Kidney capillary endothelial cell (primary cell): ENCODE measurements at regions not wholly inside any gene's neighbourhood (a gene's known extent, or its start where the extent isn't known, plus 50 kb on each side); places are given as distances from the start of the nearest gene placed in this dataset.
"Not testable (repeated sequence)": the region's sequence is repeated elsewhere in the genome, so short reads cannot be mapped to it uniquely, and the experiment has no call there.

Source experiments
- DNase-seq: peaks from one replicate; pipeline ENCODE4 v3.0.0-alpha.2; 2018; ENCODE audit warnings: low spot score

GRCh38 chr5:30368064-30368463 lies 825.4 kb upstream of the CDH6 start:
- DNase-seq = no peak

GRCh38 chr5:30365031-30365430 lies 828.5 kb upstream of the CDH6 start:
- DNase-seq = not testable (repeated sequence)

GRCh38 chr5:30357371-30357770 lies 836.1 kb upstream of the CDH6 start:
- DNase-seq = no peak

GRCh38 chr5:30355675-30356074 lies 837.8 kb upstream of the CDH6 start:
- no peak for DNase-seq

DNA sequence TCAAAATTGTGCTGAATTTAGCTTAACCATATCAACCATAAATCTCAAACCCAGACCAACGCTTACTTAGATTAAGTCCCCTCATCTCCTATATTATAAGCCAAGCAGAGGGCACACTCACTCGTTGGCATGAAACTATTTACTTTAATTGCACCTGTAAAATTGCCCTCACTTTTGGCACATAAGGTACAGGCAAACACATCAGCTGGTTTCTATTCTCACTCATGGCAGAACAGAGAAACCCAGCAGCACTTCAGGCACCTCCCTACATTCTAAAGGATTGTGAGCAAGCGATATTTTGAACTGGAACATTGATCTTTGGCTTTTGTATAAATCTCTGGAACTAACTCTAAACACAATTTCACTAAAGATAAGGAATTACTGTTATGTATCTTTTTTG lies 845.6 kb upstream of the CDH6 start:
- DNase-seq = no peak

DNA sequence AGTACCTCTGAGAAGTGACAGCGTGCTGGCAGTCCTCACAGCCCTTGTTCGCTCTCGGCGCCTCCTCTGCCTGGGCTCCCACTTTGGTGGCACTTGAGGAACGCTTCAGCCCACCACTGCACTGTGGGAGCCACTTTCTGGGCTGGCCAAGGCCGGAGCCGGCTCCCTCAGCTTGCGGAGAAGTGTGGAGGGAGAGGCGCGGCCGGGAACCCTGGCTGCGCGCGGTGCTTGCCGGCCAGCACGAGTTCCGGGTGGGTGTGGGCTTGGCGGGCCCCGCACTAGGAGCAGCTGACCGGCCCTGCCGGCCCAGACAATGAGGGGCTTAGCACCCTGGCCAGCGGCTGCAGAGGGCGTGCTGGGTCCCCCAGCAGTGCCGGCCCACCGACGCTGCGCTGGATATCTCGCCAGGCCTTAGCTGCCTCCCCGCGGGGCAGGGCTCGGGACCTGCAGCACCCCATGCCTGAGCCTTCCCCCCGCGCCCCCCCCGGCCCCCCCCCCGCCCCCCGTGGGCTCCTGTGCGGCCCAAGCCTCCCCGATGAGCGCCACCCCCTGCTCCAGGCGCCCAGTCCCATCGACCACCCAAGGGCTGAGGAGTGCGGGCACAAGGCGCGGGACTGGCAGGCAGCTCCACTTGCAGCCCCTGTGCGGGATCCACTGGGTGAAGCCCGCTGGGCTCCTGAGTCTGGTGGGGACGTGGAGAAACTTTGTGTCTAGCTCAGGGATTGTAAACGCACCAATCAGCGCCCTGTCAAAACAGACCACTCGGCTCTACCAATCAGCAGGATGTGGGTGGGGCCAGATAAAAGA lies 847.7 kb upstream of the CDH6 start:
- DNase-seq = not testable (repeated sequence)

GRCh38 chr5:30343707-30344106 lies 849.8 kb upstream of the CDH6 start:
- no peak for DNase-seq

DNA sequence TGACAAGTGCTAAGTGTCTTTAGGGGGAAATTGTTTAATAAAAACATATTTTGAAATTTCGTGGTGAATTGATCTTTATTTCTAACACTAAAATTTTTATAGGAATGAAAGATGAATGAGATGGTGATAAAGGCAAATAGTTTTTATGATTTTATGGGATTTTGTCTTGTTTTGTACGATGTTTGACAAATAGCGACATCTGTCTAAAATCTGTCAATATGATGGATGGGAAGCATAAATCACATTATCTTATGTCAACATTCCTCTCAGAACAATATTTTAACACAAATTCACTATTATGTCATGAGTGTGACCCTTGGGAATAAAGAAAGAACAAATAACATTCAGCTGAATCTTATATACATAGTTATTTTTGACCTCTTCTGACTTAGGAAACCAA lies 852.0 kb upstream of the CDH6 start:
- no peak for DNase-seq

DNA sequence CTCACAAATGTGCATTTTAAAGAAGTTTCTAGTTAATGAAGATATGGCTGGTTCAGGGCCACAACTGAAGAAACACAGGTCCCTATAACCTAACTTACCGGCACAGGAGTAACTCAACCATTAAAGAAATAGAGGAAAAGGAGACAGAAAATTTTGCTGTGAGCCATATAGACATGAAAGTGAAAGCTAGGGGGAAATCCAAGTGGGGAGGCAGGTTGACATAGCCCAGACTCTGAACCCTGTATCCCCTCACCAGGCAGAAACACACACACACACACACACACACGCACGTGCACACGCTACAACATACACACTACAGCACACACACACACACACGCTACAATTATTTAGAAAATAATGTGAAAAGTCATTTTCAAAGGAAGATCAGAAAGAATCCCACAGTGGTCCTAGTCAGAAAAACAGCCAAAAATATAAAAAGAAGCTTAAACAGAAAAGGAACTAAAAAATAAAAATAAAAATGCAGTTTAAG lies 856.4 kb upstream of the CDH6 start:
- DNase-seq = no peak

GRCh38 chr5:30331534-30331933 lies 862.0 kb upstream of the CDH6 start:
- DNase-seq = no peak

DNA sequence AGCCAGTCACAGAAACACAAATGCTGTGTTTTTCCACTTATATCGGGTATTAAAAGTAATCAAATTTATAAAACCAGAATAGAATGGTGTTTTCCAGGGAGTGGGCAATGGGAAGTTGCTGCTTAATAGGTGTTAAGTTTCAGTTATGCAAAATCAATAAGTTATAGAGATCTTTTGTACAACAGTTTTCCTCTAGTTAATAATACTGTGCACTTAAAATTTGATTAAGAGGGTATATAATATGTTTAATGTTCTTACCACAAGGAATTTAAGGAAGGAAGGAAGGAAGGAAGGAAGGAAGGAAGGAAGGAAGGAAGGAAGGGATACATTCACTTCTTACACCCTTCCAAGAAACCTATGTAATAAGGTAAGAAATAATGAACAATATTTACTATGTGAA lies 867.7 kb upstream of the CDH6 start:
- DNase-seq = no peak

- DNase-seq = no peak
These were observed 869.4 kb upstream of the CDH6 start for GRCh38 chr5:30324083-30324482.

DNA sequence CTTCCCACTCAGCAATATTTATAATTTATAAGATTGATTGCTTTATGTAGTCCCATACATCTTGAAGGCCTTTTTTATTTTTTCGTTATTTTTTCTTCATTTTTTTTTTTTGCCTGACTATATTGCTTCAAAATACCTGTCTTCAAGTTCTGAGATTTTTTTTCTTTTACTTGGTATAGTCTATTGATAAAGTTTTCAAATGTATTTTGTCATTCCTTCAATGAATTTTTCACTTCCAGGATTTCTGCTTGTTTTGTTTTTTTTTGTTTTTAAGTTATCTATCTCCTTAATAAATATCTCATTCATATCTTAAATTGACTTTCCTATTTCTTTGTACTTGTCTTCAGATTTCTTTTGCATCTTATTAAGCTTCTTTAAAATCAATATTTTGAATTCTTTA lies 905.6 kb upstream of the CDH6 start:
- no peak for DNase-seq

DNA sequence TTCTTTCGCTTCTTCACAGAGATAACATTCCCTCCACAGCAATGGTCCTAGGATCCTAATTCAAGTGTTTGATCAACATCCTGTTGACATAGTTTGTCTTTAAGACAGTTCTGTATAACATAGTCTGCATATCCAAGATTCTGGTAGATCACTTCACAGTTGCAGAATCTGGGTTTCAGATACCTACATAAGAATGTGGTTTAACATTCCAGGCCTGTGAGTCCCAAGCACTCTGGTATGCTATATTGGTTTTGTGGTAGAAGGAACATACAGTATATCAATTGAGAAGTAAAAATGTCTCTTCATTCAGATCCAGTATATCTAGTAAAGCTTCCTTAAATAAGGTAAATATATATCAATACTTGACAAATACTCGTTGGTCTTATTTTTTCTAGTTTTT lies 914.2 kb upstream of the CDH6 start:
- DNase-seq = no peak

- DNase-seq = no peak
These were observed 926.5 kb upstream of the CDH6 start for GRCh38 chr5:30267026-30267425.

GRCh38 chr5:30239331-30240022 lies 954.0 kb upstream of the CDH6 start:
- DNase-seq = no peak

DNA sequence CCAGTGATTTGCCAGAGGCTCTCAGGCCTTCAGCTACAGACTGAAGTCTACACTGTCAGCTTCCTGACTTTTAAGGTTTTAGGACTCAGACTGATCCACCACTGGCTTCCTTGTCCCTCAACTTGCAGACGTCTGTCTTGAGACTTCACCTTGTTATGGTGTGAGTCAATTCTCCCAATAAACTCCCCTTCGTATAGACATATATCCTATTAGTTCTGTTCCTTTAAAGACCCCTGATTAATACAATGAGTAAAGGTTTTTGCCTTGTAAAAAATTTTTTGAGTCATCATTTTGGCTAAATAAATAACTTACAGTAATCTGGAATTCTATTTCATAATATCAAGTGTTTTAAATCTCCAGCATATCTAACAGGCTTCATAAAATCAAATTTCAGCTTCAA lies 956.3 kb upstream of the CDH6 start:
- no peak for DNase-seq

DNA sequence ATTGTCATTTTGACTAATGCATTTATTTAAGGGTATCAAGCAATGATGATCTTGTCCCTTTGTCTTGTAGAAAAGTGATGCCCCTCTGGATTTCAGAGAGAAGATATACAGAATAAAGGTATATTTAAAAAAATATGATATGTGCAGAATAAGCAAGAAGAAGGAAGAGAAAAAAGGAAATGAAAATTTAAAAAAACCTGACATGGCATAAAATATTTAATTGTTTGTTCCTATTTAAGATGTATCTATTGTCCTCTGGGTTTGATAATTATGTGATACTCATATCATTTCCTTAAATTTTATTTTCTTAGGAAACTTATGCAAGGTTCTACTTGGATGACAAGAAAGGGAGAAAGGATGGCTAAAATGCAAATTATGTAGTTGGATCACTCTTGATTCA lies 983.7 kb upstream of the CDH6 start:
- no peak for DNase-seq

DNA sequence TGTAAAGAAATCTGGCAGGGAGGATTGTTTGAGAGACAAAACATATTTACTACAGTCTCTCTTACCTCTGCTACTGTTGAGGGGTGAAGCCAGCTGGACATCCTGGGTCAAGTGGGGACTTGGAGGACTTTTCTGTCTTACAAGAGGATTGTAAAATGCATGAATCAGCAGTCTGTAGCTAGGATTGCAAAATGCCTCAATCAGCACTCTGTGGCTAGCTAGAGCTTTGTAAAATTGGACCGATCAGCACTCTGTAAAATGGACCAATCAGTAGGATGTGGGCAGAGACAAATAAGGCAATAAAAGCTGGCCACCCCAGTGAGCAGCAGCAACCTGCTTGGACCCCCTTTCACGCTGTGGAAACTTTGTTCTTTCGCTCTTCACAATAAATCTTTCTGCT lies 995.8 kb upstream of the CDH6 start:
- no peak for DNase-seq

DNA sequence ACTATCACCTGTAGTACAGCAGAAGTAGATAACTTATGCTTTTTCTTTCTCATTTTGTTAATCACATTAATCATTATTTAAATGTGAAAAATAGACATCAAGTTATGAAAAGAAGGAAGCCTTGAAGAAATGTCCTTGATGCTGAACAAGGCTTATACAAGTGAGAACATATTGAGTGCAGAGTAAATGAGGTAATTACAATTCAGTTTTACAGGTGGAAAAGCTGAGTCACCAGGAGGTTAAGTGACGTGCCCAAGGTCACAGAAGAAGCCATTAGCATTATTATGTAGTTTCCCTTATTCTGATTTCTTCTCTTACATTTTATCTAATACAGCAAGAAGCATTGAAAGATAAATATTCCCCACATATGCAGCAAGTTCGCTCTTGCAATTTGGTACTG lies 998.5 kb upstream of the CDH6 start:
- DNase-seq = no peak

- DNase-seq = no peak
These were observed 998.9 kb upstream of the CDH6 start for GRCh38 chr5:30194595-30194994.

- no peak for DNase-seq
These were observed 1009.7 kb upstream of the CDH6 start for GRCh38 chr5:30183795-30184194.

- no peak for DNase-seq
These were observed 1037.3 kb upstream of the CDH6 start for GRCh38 chr5:30156156-30156555.

- no peak for DNase-seq
These were observed 1041.1 kb upstream of the CDH6 start for GRCh38 chr5:30152431-30152830.
